ENCODE measurements at regions not wholly inside any gene's neighbourhood (a gene's known extent, or its start where the extent isn't known, plus 50 kb on each side); places are given as distances from the start of the nearest gene placed in this dataset.
"Not testable (repeated sequence)": the region's sequence is repeated elsewhere in the genome, so short reads cannot be mapped to it uniquely, and the experiment has no call there.

GRCh38 chr7:63627590-63628485 is 370.8 kb upstream of the ZNF722 start:
- TF ChIP-seq POLR2A (IDR thresholded peaks at IDR 0.05); POLR2AphosphoS5 (IDR thresholded peaks at IDR 0.05); CTCF (IDR thresholded peaks at IDR 0.05 in 8 of 11, conservative IDR thresholded peaks at IDR 0.05 in 3 of 11): not testable (repeated sequence)
